ENCODE measurements at regions not wholly inside any gene's neighbourhood (a gene's known extent, or its start where the extent isn't known, plus 50 kb on each side); places are given as distances from the start of the nearest gene placed in this dataset.

DNA sequence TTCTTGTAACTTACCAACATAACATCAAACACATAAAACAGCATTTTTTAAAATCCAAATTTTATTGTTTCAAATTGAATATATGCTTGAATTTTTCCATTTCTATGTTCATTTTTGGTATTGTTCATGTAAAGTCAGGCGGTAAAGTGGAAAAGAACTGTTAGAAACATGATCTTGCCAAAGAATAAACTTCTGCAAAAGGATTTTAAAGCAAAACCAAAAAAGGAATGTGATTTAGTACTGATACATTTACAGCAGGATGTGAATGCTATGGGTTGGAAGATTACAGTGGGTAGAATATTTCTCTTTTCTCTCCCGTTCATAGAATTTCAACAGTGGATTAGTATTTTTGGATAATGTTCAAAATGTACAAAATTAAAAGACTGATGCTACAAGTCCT, 277.2 kb upstream of the MPDZ start:
- DNase-seq (ENCODE audit: low read depth, low spot score) = no peak

GRCh38 chr9:13555989-13556500, 276.6 kb upstream of the MPDZ start:
- no peak for DNase-seq (ENCODE audit: low read depth, low spot score)

DNA sequence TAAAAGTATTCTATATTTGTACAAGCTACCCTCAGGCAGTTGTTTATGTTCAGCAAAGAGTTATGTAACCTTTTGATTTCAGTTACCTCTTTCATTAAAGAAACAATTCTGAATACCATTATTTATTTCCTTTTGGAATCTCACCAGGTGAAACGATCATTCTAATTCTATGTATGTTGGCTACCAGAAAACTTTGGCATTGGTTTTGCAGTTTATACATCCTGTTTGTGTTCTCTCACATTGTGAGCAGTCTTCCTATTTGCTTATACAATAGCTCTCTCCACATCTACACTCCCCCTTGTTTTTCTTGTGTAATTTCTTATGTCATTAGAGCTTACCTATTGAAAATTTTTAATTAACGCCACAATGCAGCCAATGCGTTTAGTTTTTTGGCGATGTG, 276.0 kb upstream of the MPDZ start:
- no peak for DNase-seq (ENCODE audit: low read depth, low spot score)

DNA sequence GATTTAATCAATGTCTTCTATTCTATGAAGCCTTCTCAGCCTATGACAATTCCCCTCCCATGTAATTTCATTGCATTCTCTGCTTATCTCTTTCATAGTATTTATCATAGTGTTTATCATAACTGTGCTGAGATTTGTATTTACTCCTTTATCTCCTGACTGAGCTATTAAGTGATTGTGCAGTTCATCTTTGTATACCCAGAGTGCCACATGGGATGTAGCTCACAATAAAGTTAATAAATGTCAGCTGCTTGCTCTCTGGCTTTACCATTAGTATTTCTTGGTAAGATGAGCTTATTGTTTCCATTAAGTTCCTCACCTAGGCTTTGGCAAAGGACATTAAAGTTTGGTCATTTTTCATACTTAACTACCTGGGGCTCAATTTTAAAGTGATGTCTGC, 275.1 kb upstream of the MPDZ start:
- DNase-seq (ENCODE audit: low read depth, low spot score) = no peak

- DNase-seq (ENCODE audit: low read depth, low spot score) = no peak
Measured at GRCh38 chr9:13552606-13553215, 273.2 kb upstream of the MPDZ start.

- DNase-seq (ENCODE audit: low read depth, low spot score) = no peak
Measured at GRCh38 chr9:13550519-13550918, 271.0 kb upstream of the MPDZ start.

- no peak for DNase-seq (ENCODE audit: low read depth, low spot score)
Measured at GRCh38 chr9:13548535-13548934, 269.0 kb upstream of the MPDZ start.

DNA sequence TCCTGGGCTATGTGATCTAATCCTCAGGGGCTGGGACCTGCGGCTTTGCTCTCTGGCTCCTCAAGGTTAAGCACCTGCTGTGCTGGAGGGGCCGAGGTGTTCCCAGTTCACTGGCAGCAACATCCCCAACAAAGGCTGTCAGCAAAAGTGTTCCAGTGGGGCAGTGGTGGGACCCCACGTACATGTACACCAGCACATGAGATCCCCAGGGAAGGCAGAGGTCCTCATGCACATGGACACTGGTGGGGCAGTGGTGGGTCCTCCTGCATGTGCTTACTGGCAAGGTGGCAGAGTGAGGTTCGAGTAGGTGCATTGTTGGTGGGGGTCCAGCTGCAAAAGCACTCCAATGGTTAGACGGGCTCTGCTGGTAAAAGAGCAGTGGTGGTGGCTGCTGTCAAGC, 255.6 kb upstream of the MPDZ start:
- DNase-seq (ENCODE audit: low read depth, low spot score) = no peak

DNA sequence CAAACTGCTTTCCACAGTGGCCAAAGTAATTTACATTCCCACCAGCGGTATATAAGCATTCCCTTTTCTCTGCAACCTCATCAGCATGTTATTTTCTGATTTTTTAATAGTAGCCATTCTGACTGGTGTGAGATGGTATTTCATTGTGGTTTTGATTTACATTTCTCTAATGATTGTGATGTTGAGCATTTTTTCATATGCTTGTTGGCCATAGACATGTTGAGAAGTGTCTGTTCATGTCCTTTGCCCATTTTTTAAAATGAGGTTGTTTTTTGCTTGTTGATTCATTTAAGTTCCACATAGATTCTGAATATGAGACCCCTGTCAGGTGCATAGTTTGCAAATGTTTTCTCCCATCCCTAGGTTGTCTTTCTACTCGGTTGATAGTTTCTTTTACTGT, 254.5 kb upstream of the MPDZ start:
- no peak for DNase-seq (ENCODE audit: low read depth, low spot score)

DNA sequence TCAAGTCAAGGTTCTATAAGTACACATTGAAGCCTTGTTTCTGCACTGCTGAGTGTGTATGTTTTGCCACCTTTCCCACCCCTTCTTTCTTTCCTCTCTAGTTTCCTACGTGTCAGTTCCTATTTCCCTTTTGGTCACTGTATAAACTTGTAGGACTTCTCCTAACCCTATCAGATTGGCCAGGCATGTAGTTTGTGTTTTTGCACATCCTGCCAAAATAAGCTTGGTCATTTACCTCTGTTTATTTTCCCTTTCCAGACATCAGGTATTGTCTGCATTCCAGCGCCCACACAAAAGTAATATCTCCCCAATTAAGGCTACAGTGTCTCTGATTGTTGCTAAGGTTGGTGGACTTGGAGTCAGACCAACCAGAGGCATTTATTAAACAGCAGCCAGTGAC, 252.9 kb upstream of the MPDZ start:
- no peak for DNase-seq (ENCODE audit: low read depth, low spot score)

- no peak for DNase-seq (ENCODE audit: low read depth, low spot score)
Measured at GRCh38 chr9:13529321-13530104, 250.0 kb upstream of the MPDZ start.

DNA sequence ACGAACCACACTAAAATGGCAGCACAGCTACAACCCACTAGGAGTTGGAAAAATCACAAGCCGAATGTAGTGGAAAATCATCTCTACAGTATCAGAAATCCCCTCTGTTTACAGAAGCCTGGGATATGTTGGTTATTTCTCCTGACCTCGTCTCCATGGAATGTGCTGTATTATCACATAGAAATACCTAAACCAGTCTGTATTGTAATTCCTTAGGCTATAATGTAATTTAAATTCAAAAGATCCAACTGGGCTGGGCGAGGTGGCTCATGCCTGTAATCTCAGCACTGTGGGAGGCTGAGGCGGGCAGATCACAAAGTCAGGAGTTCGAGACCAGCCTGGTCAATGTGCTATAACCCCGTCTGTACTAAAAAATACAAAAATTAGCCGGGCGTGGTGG, 244.8 kb upstream of the MPDZ start:
- no peak for DNase-seq (ENCODE audit: low read depth, low spot score)

GRCh38 chr9:13520069-13520468, 240.6 kb upstream of the MPDZ start:
- no peak for DNase-seq (ENCODE audit: low read depth, low spot score)

DNA sequence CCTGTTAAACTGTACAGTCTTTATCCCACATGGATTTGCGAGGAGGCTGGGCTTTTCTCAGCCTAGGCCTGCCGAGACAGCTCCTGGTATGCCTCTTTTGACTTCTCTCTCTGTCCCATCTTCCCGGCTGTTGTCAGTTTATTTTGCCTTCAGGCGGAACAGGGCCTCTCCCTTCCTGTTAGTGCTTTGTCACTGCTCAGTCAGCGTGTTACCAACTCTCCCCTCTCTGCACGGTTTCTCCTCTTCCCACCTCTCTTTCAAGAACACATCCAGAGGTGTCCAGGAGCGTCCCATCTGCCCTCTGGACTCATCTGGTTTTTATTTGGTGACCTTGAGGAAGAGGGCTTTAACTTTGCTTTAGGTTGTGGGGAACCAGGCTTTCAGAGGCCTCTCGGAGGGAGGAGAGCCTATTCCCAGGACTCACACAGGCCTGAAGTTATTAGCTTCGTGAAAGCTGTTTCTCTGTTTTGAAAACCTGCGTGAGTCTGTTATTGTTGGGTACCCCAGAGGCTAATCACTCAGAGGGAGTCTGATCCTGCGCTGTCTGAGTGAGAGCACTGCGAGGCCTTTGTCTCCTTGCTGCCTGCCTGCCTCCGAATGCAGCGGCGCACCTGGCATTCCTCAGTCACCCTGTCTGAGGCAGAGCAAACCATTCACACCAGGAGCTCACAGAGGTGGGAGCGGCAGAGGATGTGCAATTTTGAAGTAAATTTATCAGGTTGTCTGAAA, 234.4 kb upstream of the MPDZ start:
- peak; percentile 89 for DNase-seq (ENCODE audit: low read depth, low spot score)

DNA sequence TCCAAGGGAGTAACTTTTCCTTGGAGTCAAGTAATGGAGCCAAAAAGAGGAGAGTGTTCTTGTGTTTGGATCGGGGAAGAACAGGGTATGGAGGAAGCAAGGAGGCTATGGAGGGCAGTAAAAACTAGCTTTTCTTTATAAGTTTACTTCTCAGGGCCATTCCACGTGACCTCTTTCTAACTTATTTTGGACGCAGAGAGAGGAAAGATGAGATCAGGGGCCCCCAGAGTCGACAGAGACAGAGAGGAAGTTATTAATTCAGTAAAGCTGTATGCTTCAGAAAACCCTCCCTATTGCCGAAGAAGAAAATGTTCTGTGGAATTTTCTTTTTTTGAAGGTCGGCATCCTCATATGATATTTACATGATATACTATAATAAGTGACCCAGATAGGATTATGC, 233.8 kb upstream of the MPDZ start:
- DNase-seq (ENCODE audit: low read depth, low spot score) = no peak

- no peak for DNase-seq (ENCODE audit: low read depth, low spot score)
Measured at GRCh38 chr9:13508681-13509080, 229.2 kb upstream of the MPDZ start.

GRCh38 chr9:13508086-13508485, 228.6 kb upstream of the MPDZ start:
- no peak for DNase-seq (ENCODE audit: low read depth, low spot score)

DNA sequence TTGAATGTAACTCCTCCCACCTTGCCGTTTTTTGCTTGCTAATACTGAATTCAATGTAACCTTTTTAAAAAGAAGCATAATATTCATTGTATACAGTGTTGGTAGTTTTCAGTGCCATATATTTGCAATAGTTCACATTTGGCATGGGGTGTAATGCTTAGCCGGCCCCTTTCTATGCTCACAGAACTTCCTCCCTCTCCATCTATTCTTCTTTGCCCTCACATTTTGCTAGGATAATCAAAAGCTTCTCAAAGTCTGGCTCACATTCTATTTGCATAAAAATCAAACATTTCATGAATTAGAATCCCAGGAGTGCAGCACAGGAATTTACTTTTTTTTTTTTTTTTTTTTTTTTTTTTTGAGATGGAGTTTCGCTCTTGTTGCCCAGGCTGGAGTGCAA, 226.3 kb upstream of the MPDZ start:
- no peak for DNase-seq (ENCODE audit: low read depth, low spot score)

- no peak for DNase-seq (ENCODE audit: low read depth, low spot score)
Measured at GRCh38 chr9:13503599-13503998, 224.1 kb upstream of the MPDZ start.

- no peak for DNase-seq (ENCODE audit: low read depth, low spot score)
Measured at GRCh38 chr9:13502484-13502883, 223.0 kb upstream of the MPDZ start.

DNA sequence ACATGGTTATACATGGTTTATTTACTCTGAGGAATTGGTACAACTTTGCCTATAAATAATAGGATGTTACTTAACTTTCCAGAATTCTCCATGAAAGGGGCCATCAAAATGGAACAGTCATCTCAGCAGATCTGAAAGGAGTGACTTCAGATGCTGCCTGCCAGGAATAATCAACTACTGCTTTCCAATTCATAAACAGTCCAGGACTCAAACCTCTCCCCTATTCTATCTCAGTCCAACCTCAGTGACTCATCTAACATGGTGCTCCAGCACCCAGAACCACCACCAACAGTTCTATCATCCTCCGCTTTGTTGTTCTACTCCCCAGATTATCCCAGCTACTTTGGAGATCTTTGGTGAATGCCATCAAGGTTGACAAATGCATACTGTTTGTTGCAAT, 221.5 kb upstream of the MPDZ start:
- no peak for DNase-seq (ENCODE audit: low read depth, low spot score)

GRCh38 chr9:13500034-13500433, 220.5 kb upstream of the MPDZ start:
- DNase-seq (ENCODE audit: low read depth, low spot score) = peak; percentile 21

GRCh38 chr9:13493697-13494096, 214.2 kb upstream of the MPDZ start:
- no peak for DNase-seq (ENCODE audit: low read depth, low spot score)
